ENCODE measurements at regions not wholly inside any gene's neighbourhood (a gene's known extent, or its start where the extent isn't known, plus 50 kb on each side); places are given as distances from the start of the nearest gene placed in this dataset.

- no peak for TF ChIP-seq CTCF (conservative IDR thresholded peaks at IDR 0.05; ENCODE audit: low read length)
- TF ChIP-seq EZH2phosphoT487 (IDR thresholded peaks at IDR 0.05; ENCODE audit: borderline replicate concordance), result no peak
Measured at GRCh38 chr2:136045344-136045743, 59.9 kb upstream of the DARS1 start.
